HG03565 (cell line): ENCODE measurements at regions not wholly inside any gene's neighbourhood (a gene's known extent, or its start where the extent isn't known, plus 50 kb on each side); places are given as distances from the start of the nearest gene placed in this dataset.
"Not testable (repeated sequence)": the region's sequence is repeated elsewhere in the genome, so short reads cannot be mapped to it uniquely, and the experiment has no call there.

Experiments used
- ATAC-seq: cut with Tn5 transposase; IDR thresholded peaks from one replicate; pipeline ENCODE4 v1.9.1; 2021; ENCODE audit warnings: mild to moderate bottlenecking, moderate library complexity; ENCODE audit not compliant: unreplicated experiment

- no peak for ATAC-seq
These were observed 192.2 kb downstream of the MCHR2 start for GRCh38 chr6:99801805-99802204.

DNA sequence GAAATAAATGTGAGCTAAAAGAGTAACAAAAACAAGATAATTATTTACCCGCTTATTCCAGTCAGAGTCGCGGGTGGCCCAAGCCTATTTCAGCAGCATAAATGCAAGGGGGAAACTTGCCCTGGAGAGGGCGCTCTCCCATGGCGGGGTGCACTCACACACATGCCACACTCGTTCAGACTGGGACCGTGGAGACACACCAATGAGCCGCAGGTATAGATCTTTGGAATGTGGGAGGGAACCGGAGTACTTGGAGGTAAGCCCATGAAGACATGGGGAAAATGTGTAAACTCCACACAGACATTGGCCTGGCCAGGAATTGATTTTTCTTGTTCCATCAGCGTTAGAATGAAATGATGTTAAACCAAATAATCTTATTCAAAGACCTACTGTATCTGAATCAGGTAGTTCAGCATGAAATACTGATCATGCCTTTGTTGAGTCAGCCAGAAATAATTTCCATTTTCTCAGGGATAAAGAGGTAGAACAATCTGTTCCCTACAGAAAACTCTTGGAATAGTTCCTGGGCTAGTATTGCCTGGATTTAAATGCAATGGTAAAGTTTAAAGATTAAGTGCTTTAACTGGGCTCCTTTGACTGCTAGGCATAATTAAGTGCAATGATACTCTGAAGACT, 191.5 kb downstream of the MCHR2 start:
- ATAC-seq: no peak

DNA sequence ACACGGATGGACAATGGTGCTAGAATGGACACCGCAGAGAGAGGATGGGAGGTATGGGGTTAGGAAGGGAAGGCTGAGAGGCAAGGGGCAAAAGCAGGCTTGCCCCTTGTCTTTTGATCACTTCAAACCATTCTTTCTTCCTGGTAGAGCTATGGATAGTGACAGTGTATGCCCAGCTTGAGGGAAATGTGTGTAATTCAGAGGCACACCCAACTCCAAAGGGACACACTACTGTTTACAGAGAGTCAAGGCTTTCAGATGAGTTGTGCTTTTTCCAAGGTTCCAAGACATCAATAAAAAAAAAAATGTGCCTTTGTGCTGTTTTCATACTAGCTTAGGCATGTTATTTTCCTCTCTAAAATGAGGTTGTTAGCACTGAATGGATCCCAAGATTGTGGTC, 185.0 kb downstream of the MCHR2 start:
- ATAC-seq: no peak

DNA sequence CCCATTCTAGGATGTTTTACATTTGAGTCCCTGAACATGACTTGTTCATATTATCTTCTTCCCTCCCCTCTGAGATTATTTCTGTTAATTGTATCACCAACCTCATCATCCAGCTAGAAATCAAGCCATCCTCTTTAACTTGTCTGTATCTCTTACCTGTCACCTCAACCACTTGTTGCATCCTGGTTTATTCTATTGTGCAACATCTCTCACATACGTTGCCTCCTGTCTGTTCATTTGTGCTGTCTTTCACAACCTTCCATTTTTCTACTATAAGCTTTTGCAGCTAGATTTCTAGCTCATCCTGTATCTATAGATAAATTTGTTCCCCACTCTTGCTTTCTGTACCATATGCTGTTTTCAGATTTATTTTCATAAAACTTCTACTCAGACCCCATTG, 183.7 kb downstream of the MCHR2 start:
- no peak for ATAC-seq

- ATAC-seq: no peak
These were observed 182.9 kb downstream of the MCHR2 start for GRCh38 chr6:99810942-99811620.

- no peak for ATAC-seq
These were observed 182.4 kb downstream of the MCHR2 start for GRCh38 chr6:99811636-99812035.

DNA sequence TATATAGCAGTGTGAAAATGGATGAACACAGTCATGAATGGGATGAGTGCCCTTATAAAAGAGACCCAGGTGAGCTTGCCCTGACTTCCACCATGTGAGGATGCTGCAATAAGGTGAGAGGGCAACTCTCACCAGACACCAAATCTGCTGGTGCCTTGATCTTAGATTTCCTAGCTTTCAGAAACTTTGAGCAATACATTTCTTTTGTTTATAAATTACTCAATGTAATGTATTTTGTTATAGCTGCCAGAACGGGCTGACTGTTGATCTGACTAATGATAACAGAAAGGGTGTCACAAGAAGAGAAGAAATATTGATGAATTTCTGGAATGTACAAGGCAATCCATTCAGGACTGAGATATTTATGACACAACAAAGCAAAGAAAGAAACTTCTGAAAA, 180.5 kb downstream of the MCHR2 start:
- ATAC-seq: no peak

GRCh38 chr6:99814230-99814928, 179.6 kb downstream of the MCHR2 start:
- ATAC-seq: no peak

DNA sequence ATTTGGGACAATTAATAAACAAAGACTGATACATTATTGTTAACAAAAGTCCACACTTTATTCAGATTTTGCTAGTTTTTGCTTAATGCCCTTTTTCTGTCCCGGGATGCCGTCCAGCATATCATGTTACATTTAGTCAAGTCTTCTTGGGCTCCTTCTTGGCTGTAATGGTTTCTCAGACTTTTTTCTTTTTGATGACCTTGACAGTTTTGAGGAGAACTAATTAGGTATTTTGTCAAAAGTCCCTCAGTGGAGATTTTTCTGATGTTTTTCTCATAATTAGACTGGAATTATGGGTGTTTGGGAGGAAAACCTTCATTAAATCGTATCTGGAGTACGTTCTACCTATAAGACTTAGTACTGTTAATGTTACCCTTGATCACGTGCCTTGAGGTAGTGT, 177.2 kb downstream of the MCHR2 start:
- no peak for ATAC-seq

DNA sequence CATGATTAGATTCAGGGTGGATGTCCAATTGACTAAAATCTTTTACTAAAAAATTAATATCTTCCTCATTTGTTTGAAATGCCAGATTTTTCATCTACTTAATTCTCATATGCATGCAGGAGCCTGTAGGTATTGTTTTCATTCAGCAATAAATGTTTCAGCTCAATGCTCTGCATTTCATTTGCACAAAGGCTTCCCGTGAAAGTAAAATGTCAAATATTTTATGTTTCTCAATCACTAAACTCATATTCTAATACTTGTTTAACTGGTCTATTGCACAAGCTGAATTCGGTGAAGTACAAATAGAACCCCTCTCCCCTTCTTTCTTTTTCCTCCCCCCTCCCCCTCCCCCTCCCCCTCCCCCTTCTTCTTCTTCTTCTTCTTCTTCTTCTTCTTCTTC, 175.9 kb downstream of the MCHR2 start:
- ATAC-seq: no peak

GRCh38 chr6:99819853-99820252, 174.2 kb downstream of the MCHR2 start:
- no peak for ATAC-seq

- no peak for ATAC-seq
These were observed 172.9 kb downstream of the MCHR2 start for GRCh38 chr6:99821164-99821563.

DNA sequence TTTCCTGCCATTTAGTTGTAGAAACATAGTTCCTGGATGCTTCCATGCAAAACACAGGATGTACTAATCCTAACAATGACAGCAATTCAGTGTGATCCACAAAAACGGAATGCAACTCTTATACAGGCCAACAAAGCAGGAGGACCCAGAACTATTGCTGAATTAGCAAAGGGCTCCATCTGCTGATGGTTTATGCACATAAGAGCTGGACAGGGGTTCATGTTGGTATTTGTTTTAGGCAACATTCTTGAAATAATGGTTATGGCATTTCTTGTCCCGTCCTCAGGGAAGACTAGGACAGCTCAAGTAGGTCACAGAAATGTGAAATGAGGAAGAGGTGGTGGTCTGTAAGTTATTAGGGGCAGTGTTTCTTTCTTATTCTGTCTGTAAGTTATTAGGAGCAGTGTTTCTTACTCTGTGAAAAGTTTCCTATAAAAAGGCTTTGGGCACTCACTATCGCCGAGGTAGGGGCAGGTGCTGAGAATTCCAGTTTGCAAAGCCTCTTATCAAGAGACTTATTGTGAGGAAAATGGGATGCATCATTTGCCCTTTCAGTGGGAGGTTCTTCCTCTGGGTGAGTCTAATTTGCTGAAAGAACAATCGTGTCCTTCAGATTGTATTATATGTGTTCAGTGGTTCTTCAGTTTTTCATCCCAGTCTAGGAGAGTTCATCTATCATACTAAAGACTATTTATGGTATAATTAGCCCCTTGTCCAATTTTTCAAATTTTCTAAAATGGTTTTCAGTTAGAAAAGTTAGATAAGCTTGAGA, 171.1 kb downstream of the MCHR2 start:
- peak; percentile 75 for ATAC-seq

DNA sequence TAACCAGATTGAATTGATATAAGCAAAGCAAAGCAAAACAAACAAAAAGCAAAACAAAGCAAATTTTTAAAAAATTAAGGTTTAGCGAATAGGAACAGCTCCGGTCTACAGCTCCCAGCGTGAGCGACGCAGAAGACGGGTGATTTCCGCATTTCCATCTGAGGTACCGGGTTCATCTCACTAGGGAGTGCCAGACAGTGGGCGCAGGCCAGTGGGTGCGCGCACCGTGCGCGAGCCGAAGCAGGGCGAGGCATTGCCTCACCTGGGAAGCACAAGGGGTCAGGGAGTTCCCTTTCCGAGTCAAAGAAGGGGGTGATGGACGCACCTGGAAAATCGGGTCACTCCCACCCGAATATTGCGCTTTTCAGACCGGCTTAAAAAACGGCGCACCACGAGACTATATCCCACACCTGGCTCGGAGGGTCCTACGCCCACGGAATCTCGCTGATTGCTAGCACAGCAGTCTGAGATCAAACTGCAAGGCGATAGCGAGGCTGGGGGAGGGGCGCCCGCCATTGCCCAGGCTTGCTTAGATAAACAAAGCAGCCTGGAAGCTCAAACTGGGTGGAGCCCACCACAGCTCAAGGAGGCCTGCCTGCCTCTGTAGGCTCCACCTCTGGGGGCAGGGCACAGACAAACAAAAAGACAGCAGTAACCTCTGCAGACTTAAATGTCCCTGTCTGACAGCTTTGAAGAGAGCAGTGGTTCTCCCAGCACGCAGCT, 170.3 kb downstream of the MCHR2 start:
- not testable (repeated sequence) for ATAC-seq

GRCh38 chr6:99833034-99833433, 161.0 kb downstream of the MCHR2 start:
- ATAC-seq: no peak

DNA sequence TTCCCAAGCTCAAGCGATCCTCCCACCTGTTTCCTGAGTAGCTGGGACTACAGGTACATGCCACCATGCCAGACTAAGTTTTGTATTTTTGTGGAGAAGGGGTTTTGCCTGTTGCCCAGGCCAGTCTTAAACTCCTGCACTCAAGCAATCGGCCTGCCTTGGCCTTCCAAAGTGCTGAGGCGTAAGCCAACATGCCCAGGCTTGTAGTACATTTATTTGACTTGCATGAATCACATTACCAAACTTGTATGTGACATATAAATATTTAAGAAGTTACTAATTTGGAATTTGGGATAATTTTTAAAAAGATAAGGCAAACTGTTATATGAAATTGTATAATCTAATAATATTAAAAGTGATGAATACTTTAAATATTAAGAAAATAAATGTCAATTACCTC, 157.6 kb downstream of the MCHR2 start:
- no peak for ATAC-seq

DNA sequence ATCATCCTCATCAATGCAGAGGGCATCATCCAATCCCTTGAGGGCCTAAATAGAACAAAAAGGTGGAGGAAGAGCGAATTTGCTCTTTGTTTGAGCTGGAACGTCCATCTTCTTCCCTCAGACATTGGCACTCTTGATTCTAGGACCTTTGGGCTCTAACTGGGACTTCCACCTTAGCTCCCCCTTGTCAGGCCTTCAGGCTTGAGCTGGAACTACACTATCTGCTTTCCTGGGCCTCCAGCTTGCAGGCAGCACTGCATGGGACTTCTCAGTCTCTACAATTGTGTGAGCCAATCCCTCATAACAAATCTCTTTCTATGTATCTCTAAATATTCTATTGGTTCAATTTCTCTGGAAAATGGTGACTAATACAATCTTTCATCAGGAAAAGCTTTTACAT, 155.4 kb downstream of the MCHR2 start:
- ATAC-seq: no peak

GRCh38 chr6:99841297-99841696, 152.7 kb downstream of the MCHR2 start:
- ATAC-seq: no peak

- no peak for ATAC-seq
These were observed 148.0 kb downstream of the MCHR2 start for GRCh38 chr6:99846006-99846405.

- no peak for ATAC-seq
These were observed 143.2 kb downstream of the MCHR2 start for GRCh38 chr6:99850841-99851240.

DNA sequence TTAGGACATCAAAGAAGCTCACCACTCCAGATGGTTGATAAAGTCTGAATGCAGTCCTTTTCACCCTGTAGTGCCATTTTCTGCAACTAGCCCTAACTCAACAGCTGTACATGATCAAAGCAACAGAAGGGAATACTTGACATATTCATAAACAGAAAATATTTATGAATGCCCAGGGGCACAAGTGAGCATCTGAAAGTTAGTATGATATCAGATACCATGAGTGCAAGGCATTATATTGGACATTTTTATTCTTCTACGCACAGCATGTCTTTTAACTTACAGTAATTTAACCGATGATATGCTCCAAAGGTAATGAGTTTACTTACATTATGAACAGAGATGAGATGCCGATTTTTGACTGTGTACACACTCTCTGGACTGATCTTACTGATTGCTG, 142.0 kb downstream of the MCHR2 start:
- ATAC-seq: no peak
